Sigmoid colon (tissue), 4 donors: ENCODE measurements at regions not wholly inside any gene's neighbourhood (a gene's known extent, or its start where the extent isn't known, plus 50 kb on each side); places are given as distances from the start of the nearest gene placed in this dataset.

Experiments used
- CTCF ChIP-seq, 4 experiments: fragments of 450-650 bp in 3 of 4; fragments of 200-600 bp in 1 of 4; IDR thresholded peaks; one replicate each; pipeline ENCODE4 v1.5.1; 2016 to 2019; ENCODE audit warnings: antibody characterized with exemption in 4 of 4, mild to moderate bottlenecking in 3 of 4, moderate library complexity in 2 of 4
- EP300 ChIP-seq, 4 donors: sonication (generic); formaldehyde crosslinking; IDR thresholded peaks; one replicate each; pipeline ENCODE4 v1.6.1; 2017; ENCODE audit warnings: antibody characterized with exemption in 4 of 4
- POLR2A ChIP-seq, 2 donors: fragments of 450-650 bp; IDR thresholded peaks; one replicate each; pipeline ENCODE4 v1.6.1; 2016; ENCODE audit warnings: antibody characterized with exemption in 2 of 2, mild to moderate bottlenecking in 2 of 2, moderate library complexity in 2 of 2
- POLR2AphosphoS5 ChIP-seq, 4 donors: sonication (generic); formaldehyde crosslinking; IDR thresholded peaks; one replicate each; pipeline ENCODE4 v1.6.1; 2017; ENCODE audit warnings: antibody characterized with exemption in 4 of 4

- no peak for TF ChIP-seq POLR2A (IDR thresholded peaks at IDR 0.05)
- no peak for TF ChIP-seq CTCF (IDR thresholded peaks at IDR 0.05)
- TF ChIP-seq EP300 (IDR thresholded peaks at IDR 0.05) = no peak
- no peak for TF ChIP-seq POLR2AphosphoS5 (IDR thresholded peaks at IDR 0.05)
These were observed 152.7 kb upstream of the ZIC3 start for GRCh38 chrX:137413190-137413589.
